Ectodermal cell (in vitro differentiated cells): ENCODE measurements at regions not wholly inside any gene's neighbourhood (a gene's known extent, or its start where the extent isn't known, plus 50 kb on each side); places are given as distances from the start of the nearest gene placed in this dataset.
"Not testable (repeated sequence)": the region's sequence is repeated elsewhere in the genome, so short reads cannot be mapped to it uniquely, and the experiment has no call there.

Experiments
- H3K27ac ChIP-seq: 2 replicates; pipeline ENCODE4 v1.7.0; 2013; ENCODE audit warnings: mild to moderate bottlenecking, low read depth, low read length; ENCODE audit not compliant: insufficient read depth, poor library complexity, severe bottlenecking
- H3K27me3 ChIP-seq: 2 replicates; pipeline ENCODE4 v1.7.0; 2013; ENCODE audit warnings: mild to moderate bottlenecking, low read length; ENCODE audit not compliant: insufficient read depth, control insufficient read depth, poor library complexity, severe bottlenecking
- H3K36me3 ChIP-seq: one replicate; pipeline ENCODE4 v1.7.0; 2013; ENCODE audit warnings: low read length; ENCODE audit not compliant: control insufficient read depth, insufficient read depth
- H3K4me1 ChIP-seq: one replicate; pipeline ENCODE4 v1.7.0; 2013; ENCODE audit warnings: low read length; ENCODE audit not compliant: control insufficient read depth, insufficient read depth
- H3K4me3 ChIP-seq: 2 replicates; pipeline ENCODE4 v1.7.0; 2013; ENCODE audit warnings: low read depth, low read length, control low read depth; ENCODE audit not compliant: insufficient read depth
- H3K9me3 ChIP-seq: 2 replicates; pipeline ENCODE4 v1.7.0; 2013; ENCODE audit warnings: mild to moderate bottlenecking, low read length, moderate library complexity; ENCODE audit not compliant: control insufficient read depth
- WGBS, 2 experiments: methylation state at CpG; one replicate each; pipeline ENCODE4 v1.1.7; 2013; ENCODE audit warnings: missing lambda C conversion rate in 2 of 2; 5-methylcytosine and 5-hydroxymethylcytosine counted together

- Histone ChIP-seq H3K4me3 (no peak overlapping the region), H3K4me1 (peaks cover 19% of the 10 kb centered on the region), H3K27me3 (no peaks in the 10 kb centered on the region), H3K27ac (no peak overlapping the region), H3K9me3 (no peaks in the 10 kb centered on the region), H3K36me3 (no peaks in the 10 kb centered on the region)
- 78% methylated on average over 1 of the region's 1 CpG; no CpG with 5 or more reads in 1 of the 2 experiments for WGBS, 2 experiments
Observed at GRCh38 chr13:37194428-37194861, 89.0 kb upstream of the CSNK1A1L start.

GRCh38 chr13:37192956-37193355 lies 87.5 kb upstream of the CSNK1A1L start:
- no peak overlapping the region for H3K4me3 ChIP-seq
- H3K27ac ChIP-seq: no peak overlapping the region
- H3K4me1 ChIP-seq: peaks cover 4% of the 10 kb centered on the region
- 72 to 81% methylated on average over 2 of the region's 2 CpGs for WGBS, 2 experiments
- no peaks in the 10 kb centered on the region for H3K27me3 ChIP-seq
- no peaks in the 10 kb centered on the region for H3K9me3 ChIP-seq
- no peaks in the 10 kb centered on the region for H3K36me3 ChIP-seq

GRCh38 chr13:37187621-37188020 lies 82.2 kb upstream of the CSNK1A1L start:
- Histone ChIP-seq H3K27me3 (no peaks in the 10 kb centered on the region), H3K27ac (no peak overlapping the region), H3K36me3 (no peaks in the 10 kb centered on the region), H3K9me3 (no peaks in the 10 kb centered on the region), H3K4me3 (no peak overlapping the region), H3K4me1 (no peaks in the 10 kb centered on the region)

- Histone ChIP-seq H3K27ac (no peak overlapping the region), H3K4me1 (no peaks in the 10 kb centered on the region), H3K4me3 (no peak overlapping the region), H3K27me3 (no peaks in the 10 kb centered on the region), H3K9me3 (no peaks in the 10 kb centered on the region), H3K36me3 (no peaks in the 10 kb centered on the region)
- WGBS, 2 experiments: 92 to 93% methylated on average over 2 of the region's 2 CpGs
Observed at GRCh38 chr13:37187105-37187504, 81.6 kb upstream of the CSNK1A1L start.

- Histone ChIP-seq H3K4me1 (no peaks in the 10 kb centered on the region), H3K9me3 (no peaks in the 10 kb centered on the region), H3K27ac (no peak overlapping the region), H3K27me3 (no peaks in the 10 kb centered on the region), H3K36me3 (no peaks in the 10 kb centered on the region), H3K4me3 (no peak overlapping the region)
Observed at GRCh38 chr13:37181620-37182019, 76.2 kb upstream of the CSNK1A1L start.

- WGBS, 2 experiments: 96 to 98% methylated on average over 3 to 4 of the region's 4 CpGs
- no peaks in the 10 kb centered on the region for H3K36me3 ChIP-seq
- no peaks in the 10 kb centered on the region for H3K4me1 ChIP-seq
- no peaks in the 10 kb centered on the region for H3K9me3 ChIP-seq
- no peak overlapping the region for H3K4me3 ChIP-seq
- H3K27me3 ChIP-seq: no peaks in the 10 kb centered on the region
- no peak overlapping the region for H3K27ac ChIP-seq
Observed at GRCh38 chr13:37179645-37180044, 74.2 kb upstream of the CSNK1A1L start.

GRCh38 chr13:37177125-37177524 lies 71.7 kb upstream of the CSNK1A1L start:
- Histone ChIP-seq H3K36me3 (no peaks in the 10 kb centered on the region), H3K27me3 (no peaks in the 10 kb centered on the region), H3K4me3 (no peak overlapping the region), H3K27ac (no peak overlapping the region), H3K9me3 (no peaks in the 10 kb centered on the region), H3K4me1 (no peaks in the 10 kb centered on the region)
- WGBS, 2 experiments: 89 to 98% methylated on average over 3 of the region's 3 CpGs

GRCh38 chr13:37175996-37176395 lies 70.5 kb upstream of the CSNK1A1L start:
- Histone ChIP-seq H3K4me3 (no peak overlapping the region), H3K9me3 (no peaks in the 10 kb centered on the region)

GRCh38 chr13:37173214-37173613 lies 67.8 kb upstream of the CSNK1A1L start:
- Histone ChIP-seq H3K36me3 (no peaks in the 10 kb centered on the region), H3K4me1 (no peaks in the 10 kb centered on the region), H3K4me3 (no peak overlapping the region), H3K9me3 (no peaks in the 10 kb centered on the region), H3K27me3 (no peaks in the 10 kb centered on the region), H3K27ac (no peak overlapping the region)
- WGBS, 2 experiments: 83 to 85% methylated on average over 3 of the region's 3 CpGs

More at GRCh38 chr13:37175996-37176395, 70.5 kb upstream of the CSNK1A1L start:
- Histone ChIP-seq H3K27ac (no peak overlapping the region), H3K4me1 (no peaks in the 10 kb centered on the region), H3K36me3 (no peaks in the 10 kb centered on the region), H3K27me3 (no peaks in the 10 kb centered on the region)
- WGBS, 2 experiments: 77 to 93% methylated on average over 2 of the region's 2 CpGs

GRCh38 chr13:37172226-37172625 lies 66.8 kb upstream of the CSNK1A1L start:
- not testable (repeated sequence) for H3K4me1 ChIP-seq, H3K36me3 ChIP-seq, H3K9me3 ChIP-seq, H3K27ac ChIP-seq, H3K27me3 ChIP-seq, H3K4me3 ChIP-seq
- 89 to 91% methylated on average over 11 of the region's 11 CpGs for WGBS, 2 experiments

GRCh38 chr13:37168926-37169325 lies 63.5 kb upstream of the CSNK1A1L start:
- no peaks in the 10 kb centered on the region for H3K9me3 ChIP-seq
- no peaks in the 10 kb centered on the region for H3K36me3 ChIP-seq
- no peak overlapping the region for H3K27ac ChIP-seq
- no peaks in the 10 kb centered on the region for H3K4me1 ChIP-seq
- H3K4me3 ChIP-seq: no peak overlapping the region
- no peaks in the 10 kb centered on the region for H3K27me3 ChIP-seq
